ENCODE measurements at regions not wholly inside any gene's neighbourhood (a gene's known extent, or its start where the extent isn't known, plus 50 kb on each side); places are given as distances from the start of the nearest gene placed in this dataset.
"Not testable (repeated sequence)": the region's sequence is repeated elsewhere in the genome, so short reads cannot be mapped to it uniquely, and the experiment has no call there.

DNA sequence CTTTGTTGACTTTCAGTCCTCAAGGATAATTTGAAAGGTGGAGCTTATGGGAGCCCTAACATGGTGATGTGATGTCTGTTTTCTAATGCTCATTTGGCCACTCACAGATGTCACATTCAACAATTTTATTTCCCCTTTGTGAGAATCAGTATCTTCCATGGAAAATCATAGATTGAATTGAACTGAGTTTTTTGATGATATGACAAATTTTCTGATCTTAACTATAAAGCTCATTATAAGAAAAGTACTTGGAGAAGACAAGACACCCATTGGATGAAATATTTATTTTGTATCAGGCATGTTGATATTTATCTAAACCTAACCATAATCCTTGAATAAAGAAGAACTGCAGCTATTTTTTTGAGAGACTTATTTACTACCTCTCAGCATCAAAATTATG lies 824.6 kb upstream of the GOT2 start:
- ATAC-seq (ENCODE audit: poor library complexity) (no peak), DNase-seq (no peak)
- intact Hi-C loops (cut with DNase I): no loop called here

DNA sequence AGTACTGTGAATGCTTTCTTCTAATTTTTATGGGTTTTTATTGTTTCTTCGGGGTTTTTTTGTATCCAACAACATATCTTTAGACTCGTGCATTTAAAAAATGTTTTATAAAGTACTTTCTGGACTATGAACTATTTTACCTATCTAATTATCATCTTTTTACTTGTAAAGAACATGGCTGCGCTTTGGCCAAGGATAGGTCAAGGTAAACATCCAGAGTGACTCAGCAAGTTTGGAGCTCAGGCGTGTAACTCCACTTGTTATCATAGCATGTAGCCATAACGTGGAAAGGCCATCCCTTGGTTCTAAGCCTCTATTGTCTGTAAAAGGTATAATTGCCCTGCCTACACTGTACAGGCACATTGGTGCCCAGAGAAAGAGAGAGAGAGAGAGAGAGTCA lies 818.0 kb upstream of the GOT2 start:
- DNase-seq: no peak
- ATAC-seq (ENCODE audit: poor library complexity): no peak
- intact Hi-C loops (cut with DNase I): no loop called here

DNA sequence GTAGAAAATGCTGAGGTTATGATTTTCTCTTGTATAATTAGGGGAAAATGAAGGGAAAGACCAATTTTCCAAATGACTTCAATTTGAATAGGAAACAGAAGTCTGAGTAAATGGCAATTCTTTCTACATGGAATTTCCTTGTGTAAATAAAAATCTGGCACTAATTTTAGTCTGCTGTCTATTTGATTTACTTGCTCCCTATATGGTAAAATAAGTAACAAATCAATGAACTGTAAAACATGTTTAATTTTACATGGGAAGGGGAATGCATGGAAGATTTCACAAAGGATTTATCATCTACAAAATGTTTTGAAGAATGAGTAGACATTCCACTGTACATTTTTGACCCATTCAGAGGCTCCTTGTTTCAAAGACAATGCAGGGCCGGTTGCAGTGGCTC lies 811.6 kb upstream of the GOT2 start:
- no peak for DNase-seq
- intact Hi-C loops (cut with DNase I): no loop called here
- ATAC-seq (ENCODE audit: poor library complexity): no peak

DNA sequence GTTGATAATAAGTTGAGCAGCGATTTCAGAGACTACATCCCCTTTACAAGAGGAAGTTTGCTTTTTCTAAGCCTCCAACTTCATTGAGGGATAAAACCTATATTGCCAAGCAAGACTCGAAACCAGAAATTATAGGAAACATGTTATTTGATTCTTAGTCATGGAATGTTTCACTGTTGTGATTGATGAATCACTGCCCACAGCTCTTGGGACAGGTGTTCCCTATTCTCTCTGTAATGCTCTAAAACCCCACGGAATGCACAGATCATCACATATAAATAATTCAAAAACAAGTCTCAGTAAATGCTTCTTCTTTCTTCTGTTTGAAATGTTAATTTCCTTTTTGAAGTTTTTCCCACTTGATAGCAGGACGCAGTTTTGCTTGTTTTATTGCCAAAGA lies 809.5 kb upstream of the GOT2 start:
- intact Hi-C loops (cut with DNase I): no loop called here
- ATAC-seq (ENCODE audit: poor library complexity) (no peak), DNase-seq (no peak)

DNA sequence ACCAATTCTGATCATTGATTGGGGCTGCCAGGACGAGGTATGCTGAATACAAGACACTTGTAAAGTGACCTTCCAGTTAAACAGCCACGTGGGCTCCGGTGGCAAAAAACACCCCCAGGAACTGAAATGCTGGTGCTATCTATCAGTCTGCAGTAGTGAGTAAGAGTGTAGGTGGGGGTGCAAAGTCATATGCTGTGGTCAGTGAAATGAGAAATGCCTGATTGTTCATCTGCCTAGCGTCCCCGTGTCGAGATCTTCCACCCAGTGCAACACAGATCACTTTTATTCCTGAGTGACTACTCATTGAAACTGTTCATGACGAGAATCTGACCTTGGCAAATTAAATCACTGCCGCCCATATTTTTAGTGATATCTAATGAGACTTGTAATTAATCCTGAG lies 806.5 kb upstream of the GOT2 start:
- no peak for DNase-seq
- ATAC-seq (ENCODE audit: poor library complexity): no peak
- intact Hi-C loops (cut with DNase I): no loop called here

DNA sequence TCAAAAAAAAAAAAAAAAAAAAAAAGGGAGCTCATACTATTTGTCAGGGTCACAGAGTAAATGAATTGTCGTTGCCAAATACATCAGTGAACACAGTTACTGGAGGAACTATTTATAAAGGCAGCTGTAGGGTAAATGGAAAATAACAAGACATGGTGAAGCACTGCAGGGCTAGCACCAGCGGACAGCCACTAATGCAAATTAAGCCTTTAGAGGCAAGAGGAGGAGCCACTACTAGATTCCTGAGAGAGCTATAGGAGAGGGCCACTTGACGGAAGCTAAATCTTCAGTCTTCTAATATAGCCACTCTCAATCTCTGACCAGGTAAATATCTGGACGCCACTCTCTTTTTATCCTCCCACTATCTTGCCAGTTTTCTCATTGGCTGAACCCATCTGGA lies 801.2 kb upstream of the GOT2 start:
- DNase-seq: no peak
- no peak for ATAC-seq (ENCODE audit: poor library complexity)
- intact Hi-C loops (cut with DNase I): no loop called here

DNA sequence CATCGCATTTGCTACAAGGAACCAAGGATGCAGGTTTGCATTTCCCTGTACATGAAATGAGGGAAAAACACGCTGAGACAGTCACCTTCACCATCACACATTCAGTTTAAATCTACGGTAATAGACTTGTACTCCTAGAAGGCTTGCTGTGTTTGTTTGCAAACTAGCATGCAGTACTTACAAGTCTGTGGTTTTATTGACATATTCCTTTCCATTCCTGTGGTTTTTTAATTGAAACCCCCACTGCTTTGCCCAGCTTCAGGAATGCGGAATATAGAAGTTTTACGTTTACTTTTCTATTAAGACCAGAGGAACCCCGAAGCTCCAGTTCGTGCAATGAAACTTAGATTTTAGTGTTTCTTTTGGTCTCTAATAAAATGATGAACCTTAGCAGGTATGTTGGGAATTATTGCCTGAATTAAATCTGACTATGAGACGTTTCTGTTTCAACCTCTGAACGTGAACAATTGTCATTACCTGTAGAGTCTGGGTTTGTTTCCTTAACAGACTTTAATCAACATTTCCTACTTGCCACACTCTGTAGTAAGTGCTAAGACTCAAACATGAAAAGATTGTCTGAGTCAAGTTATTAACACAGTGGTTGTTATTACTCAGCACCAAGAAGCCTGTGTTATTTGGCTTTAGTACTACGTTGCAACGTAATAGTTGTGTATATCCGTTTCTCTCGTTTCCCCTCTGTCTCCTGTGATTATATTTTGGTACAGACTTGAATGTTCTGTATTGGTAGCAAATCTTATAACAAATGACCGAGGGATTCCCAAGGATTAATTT lies 793.3 kb upstream of the GOT2 start:
- DNase-seq (no peak), ATAC-seq (ENCODE audit: poor library complexity) (no peak)
- intact Hi-C loops (cut with DNase I): no loop called here

DNA sequence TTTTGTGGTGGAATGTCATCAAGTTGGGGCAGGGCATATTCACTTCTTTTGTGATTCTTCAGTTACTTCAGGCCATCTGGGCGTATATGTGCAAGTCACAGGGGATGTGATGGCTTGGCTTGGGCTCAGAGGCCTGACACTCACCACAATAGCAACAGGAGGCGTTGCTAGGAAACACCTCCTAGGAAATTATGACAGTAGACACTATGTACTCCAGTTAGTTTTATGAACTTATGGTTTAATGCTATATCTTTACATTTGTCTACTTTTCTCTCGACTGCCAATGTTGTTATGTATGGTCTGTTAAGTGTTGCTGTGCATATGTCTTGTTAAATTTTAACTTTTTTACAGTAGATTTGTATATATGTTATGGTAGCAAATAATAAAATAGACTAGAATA lies 788.7 kb upstream of the GOT2 start:
- ATAC-seq (ENCODE audit: poor library complexity): no peak

DNA sequence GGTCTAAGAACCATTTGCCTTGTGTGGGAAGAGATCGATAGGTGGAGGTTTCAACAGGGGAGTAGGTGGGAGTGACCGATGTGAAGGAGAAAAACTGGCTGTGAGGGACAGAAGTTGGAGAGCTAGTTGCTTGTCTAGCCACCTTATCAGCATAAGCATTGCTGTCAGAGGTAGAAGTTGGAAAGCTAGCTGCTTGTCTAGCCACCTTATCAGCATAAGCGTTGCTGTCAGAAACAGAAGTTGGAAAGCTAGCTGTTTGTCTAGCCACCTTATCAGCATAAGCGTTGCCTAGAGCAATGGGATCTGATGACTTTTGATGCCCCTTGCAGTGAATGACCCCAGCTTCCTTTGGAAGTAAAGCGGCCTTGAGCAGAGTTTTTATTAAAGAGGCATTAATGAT lies 784.6 kb upstream of the GOT2 start:
- DNase-seq; intact Hi-C loops (cut with DNase I); ATAC-seq (ENCODE audit: poor library complexity): not testable (repeated sequence)

More for the DNA sequence above, 788.7 kb upstream of the GOT2 start:
- no peak for DNase-seq
- intact Hi-C loops (cut with DNase I): no loop called here

DNA sequence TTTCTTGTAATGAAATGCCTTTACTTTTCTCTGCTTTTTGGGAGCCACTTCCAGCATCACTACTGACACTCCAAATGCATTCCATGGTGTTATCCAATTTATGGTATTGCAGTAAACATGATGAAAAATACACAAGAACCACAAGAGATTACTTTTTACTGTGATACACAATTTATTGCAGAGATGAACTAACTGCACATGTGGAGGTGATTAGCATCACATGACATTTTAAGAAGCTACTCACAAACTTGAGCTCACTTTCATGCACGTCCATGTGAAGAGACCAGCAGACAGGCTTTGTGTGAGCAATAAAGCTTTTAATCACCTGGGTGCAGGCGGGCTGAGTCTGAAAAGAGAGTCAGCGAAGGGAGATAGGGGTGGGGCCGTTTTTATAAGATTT lies 780.5 kb upstream of the GOT2 start:
- intact Hi-C loops (cut with DNase I): no loop called here
- no peak for DNase-seq
- ATAC-seq (ENCODE audit: poor library complexity): no peak

DNA sequence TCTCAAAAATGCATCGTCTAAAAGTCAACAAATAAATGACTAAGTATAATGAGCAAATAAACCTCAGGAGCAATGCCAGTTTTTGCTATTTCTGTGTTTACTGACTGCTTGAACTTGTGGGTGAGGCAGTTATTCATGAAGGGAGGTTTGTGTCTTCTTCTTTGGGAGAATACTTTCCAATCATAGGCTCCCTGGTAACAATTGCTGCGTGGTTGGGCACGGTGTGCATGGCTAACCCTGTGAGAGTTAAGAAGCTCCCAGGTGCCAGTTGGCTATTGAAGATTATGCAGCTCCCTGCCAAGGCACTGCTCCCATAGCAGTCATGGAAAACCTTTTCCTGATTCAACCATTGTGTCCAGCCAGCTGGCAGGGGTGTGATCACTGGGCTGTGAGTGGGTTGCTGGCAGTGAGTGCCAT lies 775.9 kb upstream of the GOT2 start:
- DNase-seq (no peak), ATAC-seq (ENCODE audit: poor library complexity) (no peak)
- intact Hi-C loops (cut with DNase I): no loop called here

DNA sequence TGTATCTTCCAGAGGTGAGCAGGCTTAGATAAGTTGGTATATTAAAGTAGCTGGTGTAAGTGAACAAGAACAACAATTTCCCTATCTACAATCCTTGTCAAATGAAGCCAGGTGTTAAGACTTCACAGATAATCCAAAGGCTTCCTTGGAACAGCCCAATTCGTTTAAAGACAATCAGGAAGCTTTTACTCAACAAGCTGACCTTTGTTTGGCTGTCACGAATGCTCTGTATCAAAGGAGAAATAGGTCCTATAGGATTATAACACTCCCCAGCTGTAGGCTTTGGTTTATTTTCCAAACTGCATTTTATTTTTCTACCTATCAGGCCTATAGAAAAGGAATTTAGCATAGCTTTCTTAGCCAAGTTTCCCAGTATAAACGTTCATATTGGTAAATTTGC lies 766.5 kb upstream of the GOT2 start:
- DNase-seq: no peak
- no peak for ATAC-seq (ENCODE audit: poor library complexity)
- intact Hi-C loops (cut with DNase I): no loop called here

DNA sequence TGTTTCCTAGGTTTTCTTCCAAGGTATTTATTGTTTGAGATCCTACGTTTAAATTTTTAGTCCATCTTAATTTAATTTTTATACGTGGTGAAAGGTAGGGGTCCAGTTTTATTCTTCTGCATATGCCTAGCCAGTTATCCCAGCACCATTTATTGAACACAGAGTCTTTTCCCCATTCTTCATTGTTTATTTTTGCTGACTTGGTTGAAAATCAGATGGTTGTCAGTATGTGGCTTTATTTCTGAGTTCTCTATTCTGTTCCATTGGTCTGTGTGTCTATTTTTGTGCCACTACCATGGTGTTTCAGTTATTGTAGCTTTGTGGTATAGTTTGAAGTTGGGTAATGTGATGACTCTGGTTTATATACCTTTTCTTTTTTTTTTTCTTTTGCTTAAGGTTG lies 753.0 kb upstream of the GOT2 start:
- intact Hi-C loops (cut with DNase I): no loop called here
- no peak for DNase-seq
- ATAC-seq (ENCODE audit: poor library complexity): no peak

DNA sequence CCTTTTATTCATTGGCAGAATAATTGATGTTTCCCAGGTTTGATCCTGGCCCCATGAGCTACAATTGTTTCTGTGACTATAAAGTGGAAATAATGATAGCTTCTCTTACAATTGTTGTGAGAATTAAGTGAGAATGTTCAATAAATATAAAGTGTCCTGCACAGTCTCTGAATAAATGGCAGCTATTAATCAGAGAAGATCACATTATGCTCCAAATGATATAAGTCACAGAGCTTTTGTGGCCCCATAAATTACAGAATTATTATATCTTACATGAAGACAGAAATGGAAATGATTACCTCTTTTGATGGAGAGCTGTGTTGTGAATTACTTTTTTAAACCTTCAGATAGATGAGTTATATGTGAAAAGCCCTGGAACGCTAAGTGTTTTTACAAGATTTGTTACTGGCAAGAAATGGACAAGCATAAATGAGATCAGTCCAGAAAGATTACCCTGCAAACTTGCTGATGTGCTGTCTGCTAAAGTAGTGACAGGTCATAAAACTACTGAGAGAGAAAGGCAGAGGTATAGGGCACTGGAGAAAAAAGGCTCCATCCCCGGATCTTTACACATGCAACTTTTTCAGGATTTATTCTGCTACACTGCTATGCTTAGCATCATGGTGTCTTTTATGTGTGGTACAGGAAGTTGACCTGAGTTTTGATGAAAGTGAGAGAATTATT lies 750.9 kb upstream of the GOT2 start:
- intact Hi-C loops (cut with DNase I): no loop called here
- ATAC-seq (ENCODE audit: poor library complexity) (no peak), DNase-seq (no peak)

DNA sequence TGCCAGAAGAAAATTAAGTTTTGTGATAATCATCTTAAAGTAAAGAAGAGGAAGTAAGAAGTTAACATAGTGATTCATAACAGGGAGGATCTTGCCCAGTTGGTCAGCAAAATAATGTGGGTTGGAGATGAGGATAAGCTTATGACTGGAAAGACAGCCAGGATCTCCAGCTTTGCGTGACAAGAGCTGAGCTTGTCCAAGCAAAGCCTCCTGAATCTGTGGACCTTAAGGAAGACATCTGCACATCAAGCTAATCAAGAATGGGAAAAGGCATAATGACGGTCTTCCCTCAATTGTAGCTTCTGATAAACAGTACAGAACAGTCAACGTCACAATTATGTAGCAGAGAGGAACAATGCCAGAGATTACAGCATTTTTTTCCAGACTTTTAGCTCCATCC lies 744.7 kb upstream of the GOT2 start:
- intact Hi-C loops (cut with DNase I): no loop called here
- DNase-seq (no peak), ATAC-seq (ENCODE audit: poor library complexity) (no peak)

DNA sequence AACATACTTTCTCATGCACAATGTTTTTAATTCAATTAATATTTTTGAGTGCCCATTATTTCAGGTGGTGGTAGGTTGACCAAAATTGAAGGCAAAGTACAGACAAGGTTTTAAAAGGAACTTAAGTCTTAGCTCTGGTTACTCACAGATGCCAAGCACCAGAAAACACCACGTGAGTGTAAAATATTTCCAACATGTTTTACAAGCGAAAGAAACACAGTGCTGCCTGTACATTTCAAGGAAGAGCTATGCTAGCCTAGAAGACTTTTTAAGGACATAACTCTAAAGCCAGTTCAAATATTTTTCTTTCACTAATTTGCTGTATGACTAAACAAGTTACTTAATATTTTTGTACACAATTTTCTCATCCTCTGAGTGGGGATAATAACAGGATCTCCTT lies 736.4 kb upstream of the GOT2 start:
- intact Hi-C loops (cut with DNase I): no loop called here
- ATAC-seq (ENCODE audit: poor library complexity) (no peak), DNase-seq (no peak)

DNA sequence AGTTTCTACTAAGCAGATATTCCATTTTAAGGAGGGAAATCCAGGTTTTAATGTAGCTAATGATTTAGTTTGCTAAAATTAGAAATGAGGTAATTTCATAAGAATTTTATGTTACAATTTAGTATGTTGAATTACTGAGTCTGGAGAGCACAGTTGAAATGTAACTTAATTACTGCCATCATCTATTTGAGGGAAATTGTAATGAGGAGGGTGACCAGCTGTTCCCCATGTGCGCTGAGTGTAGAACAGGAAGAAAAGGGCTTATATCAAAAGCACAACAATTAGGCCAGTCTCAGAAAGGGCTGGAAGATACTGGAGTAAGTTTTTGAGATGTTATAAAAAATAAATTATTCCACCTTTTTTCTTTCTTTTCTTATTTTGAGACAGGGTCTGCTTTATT lies 735.1 kb upstream of the GOT2 start:
- DNase-seq: no peak
- no peak for ATAC-seq (ENCODE audit: poor library complexity)
- intact Hi-C loops (cut with DNase I): no loop called here

DNA sequence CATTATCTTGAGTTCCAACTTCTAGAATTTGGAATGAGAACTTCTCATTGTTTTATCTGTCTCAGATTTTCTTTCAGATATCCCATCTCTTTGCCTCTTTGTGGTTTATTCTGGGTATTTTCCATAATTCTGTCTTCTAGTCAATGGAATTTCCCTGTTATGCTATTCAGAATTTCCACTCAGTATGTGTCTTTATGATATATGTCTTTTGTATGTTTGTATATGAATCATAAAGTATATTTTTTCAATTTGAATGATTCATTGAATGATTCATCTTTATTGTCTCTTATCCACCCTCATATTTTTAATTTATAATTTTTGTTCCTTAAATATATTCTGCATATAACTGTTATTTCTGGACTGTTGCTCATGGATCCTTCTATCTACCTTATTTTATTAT lies 729.7 kb upstream of the GOT2 start:
- ATAC-seq (ENCODE audit: poor library complexity): no peak
- intact Hi-C loops (cut with DNase I): no loop called here
- DNase-seq: no peak

DNA sequence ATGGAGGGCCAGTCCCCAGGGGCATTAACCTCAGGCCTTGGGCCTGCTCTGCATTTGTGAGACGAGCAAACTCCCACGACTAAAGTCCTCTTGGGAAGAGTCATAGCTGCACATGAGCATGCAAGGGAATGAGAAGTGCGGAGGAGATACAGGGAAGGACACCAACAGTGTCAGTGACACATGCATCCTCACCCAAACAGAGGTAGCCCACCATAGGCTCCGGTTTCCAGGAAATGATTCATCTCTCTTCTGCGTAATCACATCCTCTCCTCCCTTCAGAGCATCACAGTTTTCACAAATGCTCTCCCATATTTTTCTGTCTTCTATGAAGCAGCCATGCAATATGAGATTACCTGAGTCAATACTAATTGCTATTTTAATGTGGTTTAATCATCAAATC lies 725.7 kb upstream of the GOT2 start:
- DNase-seq (no peak), ATAC-seq (ENCODE audit: poor library complexity) (no peak)
- intact Hi-C loops (cut with DNase I): no loop called here

DNA sequence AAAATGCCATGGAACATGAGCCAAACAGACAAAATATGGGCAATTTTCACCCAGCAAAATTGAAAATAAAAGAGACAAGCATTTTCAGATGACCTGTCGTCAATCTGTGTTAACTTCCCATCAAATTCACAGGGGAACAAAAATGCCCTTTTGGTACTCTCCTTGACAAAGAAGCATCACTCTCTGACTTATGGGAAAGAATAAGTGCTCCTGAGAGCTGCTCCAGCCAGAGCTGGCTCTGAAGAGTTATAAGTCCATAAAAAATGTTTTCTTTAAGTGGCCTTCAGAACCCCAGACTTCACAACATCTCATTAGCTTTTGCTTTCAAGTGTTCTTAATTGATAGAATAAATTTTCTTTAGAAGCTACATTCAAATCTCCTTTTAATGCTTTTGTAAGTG lies 721.4 kb upstream of the GOT2 start:
- intact Hi-C loops (cut with DNase I): no loop called here
- DNase-seq (no peak), ATAC-seq (ENCODE audit: poor library complexity) (no peak)

DNA sequence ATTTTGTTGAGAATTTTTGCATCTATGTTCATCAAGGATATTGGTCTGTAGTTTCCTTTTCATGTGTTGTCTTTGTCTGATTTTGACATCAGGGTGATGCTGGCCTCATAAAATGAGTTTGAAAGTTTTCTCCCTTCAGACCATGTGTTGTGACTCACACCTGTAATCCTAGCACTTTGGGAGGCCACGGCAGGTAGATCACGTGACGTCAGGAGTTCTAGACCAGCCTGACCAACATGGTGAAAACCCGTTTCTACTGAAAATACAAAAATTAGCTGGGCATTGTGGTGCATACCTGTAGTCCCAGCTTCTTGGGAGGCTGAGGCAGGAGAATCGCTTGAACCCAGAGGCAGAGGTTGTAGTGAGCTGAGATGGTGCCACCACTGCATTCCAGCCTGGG lies 716.4 kb upstream of the GOT2 start:
- ATAC-seq (ENCODE audit: poor library complexity); intact Hi-C loops (cut with DNase I); DNase-seq: not testable (repeated sequence)

Measured in Right ventricle myocardium superior (tissue), 1 donor.